Liver (tissue), 8 donors: ENCODE measurements at regions not wholly inside any gene's neighbourhood (a gene's known extent, or its start where the extent isn't known, plus 50 kb on each side); places are given as distances from the start of the nearest gene placed in this dataset.

Experiments used
- DNase-seq: peaks from one replicate; pipeline ENCODE4 v3.0.0-alpha.2; 2017; ENCODE audit warnings: low spot score
- H3K27ac ChIP-seq, 2 donors: one replicate each; pipeline ENCODE4 v1.7.0; 2013; ENCODE audit warnings: inconsistent platforms in 2 of 2, low read length in 2 of 2, control low read depth in 1 of 2, low read depth in 1 of 2, mild to moderate bottlenecking in 1 of 2
- H3K27me3 ChIP-seq, 4 donors: one replicate each; pipeline versions ENCODE4 v1.6.1 to v1.7.0; 2013; ENCODE audit warnings: low read length in 3 of 4, inconsistent platforms in 1 of 4, mild to moderate bottlenecking in 1 of 4, moderate library complexity in 1 of 4; ENCODE audit not compliant: control insufficient read depth in 4 of 4, insufficient read depth in 4 of 4
- H3K36me3 ChIP-seq, 4 donors: one replicate each; pipeline versions ENCODE4 v1.6.1 to v1.7.0; 2013; ENCODE audit warnings: low read length in 3 of 4, mild to moderate bottlenecking in 3 of 4, low read depth in 1 of 4, moderate library complexity in 1 of 4; ENCODE audit not compliant: control insufficient read depth in 4 of 4, insufficient read depth in 3 of 4
- H3K4me1 ChIP-seq, 4 donors: one replicate each; pipeline versions ENCODE4 v1.6.1 to v1.7.0; 2013; ENCODE audit warnings: low read length in 3 of 4, mild to moderate bottlenecking in 3 of 4, moderate library complexity in 1 of 4; ENCODE audit not compliant: control insufficient read depth in 4 of 4, insufficient read depth in 4 of 4
- H3K4me3 ChIP-seq, 3 donors: one replicate each; pipeline versions ENCODE4 v1.6.1 to v1.7.0; 2013; ENCODE audit warnings: low read length in 3 of 3, control low read depth in 1 of 3, low read depth in 1 of 3, mild to moderate bottlenecking in 1 of 3
- H3K9ac ChIP-seq, 2 donors: one replicate each; pipeline ENCODE4 v1.7.0; 2013; ENCODE audit warnings: low read length in 2 of 2, mild to moderate bottlenecking in 2 of 2, moderate library complexity in 2 of 2, control low read depth in 1 of 2, low read depth in 1 of 2
- H3K9me3 ChIP-seq, 4 donors: one replicate each; pipeline versions ENCODE4 v1.6.1 to v1.7.0; 2013; ENCODE audit warnings: low read length in 3 of 4; ENCODE audit not compliant: control insufficient read depth in 4 of 4
- ATF3 ChIP-seq: IDR thresholded peaks from 2 replicates; pipeline ENCODE4 v1.6.1; 2016; ENCODE audit warnings: antibody characterized with exemption
- CTCF ChIP-seq: fragments of 150-350 bp; IDR thresholded peaks from 2 replicates; pipeline ENCODE4 v1.5.1; 2017; ENCODE audit warnings: improper control_type of control experiment, low read depth, low read length; ENCODE audit not compliant: missing input control
- EGR1 ChIP-seq, 2 donors: IDR thresholded peaks; 2 replicates each; pipeline ENCODE4 v1.6.1; 2016 to 2018; ENCODE audit warnings: antibody characterized with exemption in 2 of 2, low read depth in 2 of 2
- FOXA1 ChIP-seq: IDR thresholded peaks from 2 replicates; pipeline ENCODE4 v1.6.1; 2016; ENCODE audit warnings: antibody characterized with exemption
- GABPA ChIP-seq, 2 donors: IDR thresholded peaks in 1 of 2; conservative IDR thresholded peaks in 1 of 2; 2 replicates each; pipeline ENCODE4 v1.6.1; 2016; ENCODE audit warnings: antibody characterized with exemption in 2 of 2, mild to moderate bottlenecking in 1 of 2, moderate library complexity in 1 of 2
- HNF4A ChIP-seq, 2 donors: conservative IDR thresholded peaks; 2 replicates each; pipeline ENCODE4 v1.6.1; 2016; ENCODE audit warnings: antibody characterized with exemption in 2 of 2, mild to moderate bottlenecking in 2 of 2
- HNF4G ChIP-seq: IDR thresholded peaks from 2 replicates; pipeline ENCODE4 v1.6.1; 2016; ENCODE audit warnings: antibody characterized with exemption
- JUND ChIP-seq, 2 donors: IDR thresholded peaks; 2 replicates each; pipeline ENCODE4 v1.6.1; 2016; ENCODE audit warnings: antibody characterized with exemption in 2 of 2
- MAX ChIP-seq: IDR thresholded peaks from 2 replicates; pipeline ENCODE4 v1.6.1; 2016; ENCODE audit warnings: antibody characterized with exemption
- NR2F2 ChIP-seq: IDR thresholded peaks from 2 replicates; pipeline ENCODE4 v1.6.1; 2016; ENCODE audit warnings: antibody characterized with exemption
- RAD21 ChIP-seq, 2 donors: IDR thresholded peaks; 2 replicates each; pipeline ENCODE4 v1.6.1; 2016; ENCODE audit warnings: antibody characterized with exemption in 2 of 2, mild to moderate bottlenecking in 2 of 2
- REST ChIP-seq: IDR thresholded peaks from 2 replicates; pipeline ENCODE4 v1.6.1; 2016; ENCODE audit warnings: antibody characterized with exemption, mild to moderate bottlenecking
- RXRA ChIP-seq, 2 donors: IDR thresholded peaks; 2 replicates each; pipeline ENCODE4 v1.6.1; 2017 to 2018; ENCODE audit warnings: antibody characterized with exemption in 2 of 2, mild to moderate bottlenecking in 1 of 2
- SP1 ChIP-seq: IDR thresholded peaks from 2 replicates; pipeline ENCODE4 v1.6.1; 2018; ENCODE audit warnings: antibody characterized with exemption, mild to moderate bottlenecking
- YY1 ChIP-seq: IDR thresholded peaks from 2 replicates; pipeline ENCODE4 v1.6.1; 2016; ENCODE audit warnings: antibody characterized with exemption, mild to moderate bottlenecking
- WGBS: extraction: QIAGEN DNeasy Blood & Tissue Kit; methylation state at CpG from one replicate; pipeline ENCODE4 v1.1.7; 2013; 5-methylcytosine and 5-hydroxymethylcytosine counted together
- donor health status: healthy.
- donor health status: healthy.
- donor health status: healthy.
- donor health status: healthy.
- donor health status: healthy.

GRCh38 chr15:98077186-98077585 is 116.7 kb downstream of the ARRDC4 start (continued):
- no peak for TF ChIP-seq REST
- TF ChIP-seq RXRA (IDR thresholded peaks at IDR 0.05): no peak
- TF ChIP-seq ATF3: no peak
- TF ChIP-seq SP1: no peak
- no peak for TF ChIP-seq FOXA1
- no peak for TF ChIP-seq YY1

- H3K27ac ChIP-seq: no peak overlapping the region
- H3K36me3 ChIP-seq: no peaks in the 10 kb centered on the region
- WGBS: 67% methylated on average over 2 of the region's 2 CpGs
- DNase-seq: no peak
- TF ChIP-seq HNF4A (conservative IDR thresholded peaks at IDR 0.05) (no peak), CTCF (no peak), ATF3 (no peak), JUND (IDR thresholded peaks at IDR 0.05) (no peak), RXRA (IDR thresholded peaks at IDR 0.05) (no peak), FOXA1 (no peak), GABPA (IDR thresholded peaks at IDR 0.05 in 1 of 2, conservative IDR thresholded peaks at IDR 0.05 in 1 of 2) (no peak), NR2F2 (no peak), MAX (no peak), YY1 (no peak), HNF4G (no peak), RAD21 (IDR thresholded peaks at IDR 0.05) (no peak)
- no peak overlapping the region for H3K9ac ChIP-seq
- no peak overlapping the region for H3K4me3 ChIP-seq
- H3K4me1 ChIP-seq: no peaks in the 10 kb centered on the region
- no peaks in the 10 kb centered on the region for H3K9me3 ChIP-seq
- H3K27me3 ChIP-seq: no peaks in the 10 kb centered on the region
Observed at GRCh38 chr15:98080791-98081190, 120.3 kb downstream of the ARRDC4 start.

GRCh38 chr15:98083203-98083910 is 122.9 kb downstream of the ARRDC4 start:
- WGBS: 81% methylated on average over 14 of the region's 14 CpGs
- no peaks in the 10 kb centered on the region for H3K36me3 ChIP-seq
- no peak overlapping the region for H3K9ac ChIP-seq
- DNase-seq: no peak
- TF ChIP-seq HNF4A (conservative IDR thresholded peaks at IDR 0.05): no peak
- TF ChIP-seq SP1: no peak
- TF ChIP-seq ATF3: no peak
- no peak for TF ChIP-seq RXRA (IDR thresholded peaks at IDR 0.05)
- TF ChIP-seq CTCF: no peak
- no peak for TF ChIP-seq MAX
- no peak for TF ChIP-seq EGR1 (IDR thresholded peaks at IDR 0.05; ENCODE audit: low read depth in 2 of 2)
- no peak for TF ChIP-seq FOXA1
- TF ChIP-seq REST: no peak
- no peak overlapping the region for H3K4me3 ChIP-seq
- no peaks in the 10 kb centered on the region for H3K27me3 ChIP-seq
- peaks cover 0 to 3% (median 0%) of the 10 kb centered on the region in 4 donors for H3K9me3 ChIP-seq
- H3K27ac ChIP-seq: no peak overlapping the region
- H3K4me1 ChIP-seq: no peaks in the 10 kb centered on the region
